ENCODE measurements at regions not wholly inside any gene's neighbourhood (a gene's known extent, or its start where the extent isn't known, plus 50 kb on each side); places are given as distances from the start of the nearest gene placed in this dataset.

GRCh38 chr5:124474528-124475215, 271.8 kb downstream of the ZNF608 start:
- intact Hi-C loops (cut with DNase I) = no loop called here
- no peaks in the 10 kb centered on the region for H3K36me3 ChIP-seq
- H3K27me3 ChIP-seq (ENCODE audit: low read depth) = no peaks in the 10 kb centered on the region
- H3K4me1 ChIP-seq = no peaks in the 10 kb centered on the region
- no peak overlapping the region for H3K4me3 ChIP-seq
- TF ChIP-seq CTCF (IDR thresholded peaks at IDR 0.05) = no peak
- H3K27ac ChIP-seq = no peak overlapping the region
- ATAC-seq (no peak), DNase-seq (no peak)
- no peaks in the 10 kb centered on the region for H3K9me3 ChIP-seq

- DNase-seq (no peak), ATAC-seq (no peak)
- H3K4me1 ChIP-seq = no peaks in the 10 kb centered on the region
- H3K4me3 ChIP-seq = no peak overlapping the region
- no peaks in the 10 kb centered on the region for H3K9me3 ChIP-seq
- no peaks in the 10 kb centered on the region for H3K36me3 ChIP-seq
- no peak overlapping the region for H3K27ac ChIP-seq
- no peak for TF ChIP-seq CTCF (IDR thresholded peaks at IDR 0.05)
- H3K27me3 ChIP-seq (ENCODE audit: low read depth) = no peaks in the 10 kb centered on the region
- intact Hi-C loops (cut with DNase I) = no loop called here
Measured at GRCh38 chr5:124468671-124469411, 277.6 kb downstream of the ZNF608 start.

GRCh38 chr5:124467745-124468144, 278.7 kb downstream of the ZNF608 start:
- DNase-seq (no peak), ATAC-seq (no peak)
- no peak for TF ChIP-seq CTCF (IDR thresholded peaks at IDR 0.05)
- Histone ChIP-seq H3K36me3 (no peaks in the 10 kb centered on the region), H3K4me3 (no peak overlapping the region), H3K27me3 (ENCODE audit: low read depth) (no peaks in the 10 kb centered on the region), H3K27ac (no peak overlapping the region), H3K4me1 (no peaks in the 10 kb centered on the region), H3K9me3 (no peaks in the 10 kb centered on the region)
- intact Hi-C loops (cut with DNase I) = no loop called here

DNA sequence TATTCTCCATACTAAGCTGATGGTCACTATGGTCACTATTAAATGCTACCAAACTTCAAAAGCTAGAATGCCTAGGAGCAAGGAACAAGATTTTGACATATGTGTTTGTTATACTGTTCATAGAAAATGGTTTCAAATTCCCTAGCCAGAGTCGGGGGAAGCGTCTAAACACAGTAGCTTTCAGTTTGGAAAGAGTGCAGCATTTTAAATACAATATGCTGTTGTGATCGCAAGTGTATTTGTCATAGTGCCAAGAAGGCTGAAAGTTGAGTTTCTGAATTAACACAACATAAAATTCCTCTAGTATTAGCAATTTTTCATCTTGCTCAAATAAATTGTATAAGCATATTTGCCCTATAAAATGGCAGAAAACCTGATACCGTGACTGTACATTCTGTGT, 280.4 kb downstream of the ZNF608 start:
- no peak for DNase-seq
- H3K27me3 ChIP-seq (ENCODE audit: low read depth) = no peaks in the 10 kb centered on the region
- H3K9me3 ChIP-seq = no peaks in the 10 kb centered on the region
- H3K4me1 ChIP-seq = no peaks in the 10 kb centered on the region
- intact Hi-C loops (cut with DNase I) = no loop called here
- H3K4me3 ChIP-seq = no peak overlapping the region
- H3K27ac ChIP-seq = no peak overlapping the region
- no peak for TF ChIP-seq CTCF (IDR thresholded peaks at IDR 0.05)
- ATAC-seq = no peak
- no peaks in the 10 kb centered on the region for H3K36me3 ChIP-seq

DNA sequence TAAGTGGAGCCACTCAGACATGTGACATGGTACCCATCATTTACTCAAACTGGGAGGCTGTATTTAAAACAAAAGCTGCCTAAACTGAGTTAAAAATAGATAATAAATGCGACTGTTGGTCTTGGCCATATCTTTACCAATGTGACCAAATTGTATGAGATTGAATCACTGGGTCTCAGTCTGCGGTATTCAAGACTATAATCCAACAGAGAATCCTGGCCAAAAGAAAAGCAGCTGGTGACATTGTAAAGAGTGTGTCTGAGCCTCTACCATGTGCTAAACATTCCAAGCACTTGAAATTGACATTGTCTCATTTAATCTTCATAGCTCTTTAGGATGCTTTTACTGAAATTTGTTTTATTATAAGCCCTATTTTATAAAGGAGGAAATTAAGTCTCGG, 282.6 kb downstream of the ZNF608 start:
- intact Hi-C loops (cut with DNase I) = no loop called here
- no peaks in the 10 kb centered on the region for H3K36me3 ChIP-seq
- H3K27ac ChIP-seq = no peak overlapping the region
- no peaks in the 10 kb centered on the region for H3K9me3 ChIP-seq
- H3K4me1 ChIP-seq = no peaks in the 10 kb centered on the region
- no peak for TF ChIP-seq CTCF (IDR thresholded peaks at IDR 0.05)
- no peak for DNase-seq
- no peaks in the 10 kb centered on the region for H3K27me3 ChIP-seq (ENCODE audit: low read depth)
- no peak overlapping the region for H3K4me3 ChIP-seq
- ATAC-seq = no peak
